ENCODE measurements at regions not wholly inside any gene's neighbourhood (a gene's known extent, or its start where the extent isn't known, plus 50 kb on each side); places are given as distances from the start of the nearest gene placed in this dataset.

- TF ChIP-seq CTCF (IDR thresholded peaks at IDR 0.05; ENCODE audit: borderline replicate concordance, extremely low read depth, low read length, poor library complexity, severe bottlenecking) (no peak), EZH2 (IDR thresholded peaks at IDR 0.05; ENCODE audit: borderline replicate concordance, low read depth, low read length, severe bottlenecking) (no peak)
Observed at GRCh38 chr11:32172041-32172847, 81.4 kb downstream of the RCN1 start.

Data from DND-41 (cell line).